GM23338 (cell line): ENCODE measurements at regions not wholly inside any gene's neighbourhood (a gene's known extent, or its start where the extent isn't known, plus 50 kb on each side); places are given as distances from the start of the nearest gene placed in this dataset.

Experiments
- ATAC-seq: fragments of 200-7000 bp; cut with Tn5 transposase; 3 replicates; pipeline ENCODE4 v1.9.1; 2020
- DNase-seq: peaks from one replicate; pipeline ENCODE4 v3.0.0-alpha.2; 2015; ENCODE audit warnings: low spot score
- H2AFZ ChIP-seq: fragments of 200-600 bp; sonication (generic); 2 replicates; pipeline ENCODE4 v1.8.0; 2016; ENCODE audit warnings: antibody characterized with exemption, mild to moderate bottlenecking, moderate library complexity
- H3F3A ChIP-seq: fragments of 200-600 bp; sonication (generic); replicated peaks from 2 replicates; pipeline ENCODE4 v1.8.0; 2017; ENCODE audit warnings: antibody characterized with exemption, mixed run types, low read depth
- H3K27ac ChIP-seq: fragments of 200-600 bp; sonication (generic); 2 replicates; pipeline ENCODE4 v1.6.1; 2016; ENCODE audit warnings: low read depth
- H3K27me3 ChIP-seq: fragments of 200-600 bp; sonication (generic); 2 replicates; pipeline ENCODE4 v1.8.0; 2016; ENCODE audit warnings: mild to moderate bottlenecking, mixed run types, moderate library complexity; ENCODE audit not compliant: insufficient read depth
- H3K36me3 ChIP-seq: fragments of 200-600 bp; sonication (generic); 2 replicates; pipeline ENCODE4 v1.8.0; 2016; ENCODE audit warnings: mild to moderate bottlenecking; ENCODE audit not compliant: insufficient read depth
- H3K4me1 ChIP-seq: fragments of 200-600 bp; sonication (generic); 2 replicates; pipeline ENCODE4 v1.8.0; 2016; ENCODE audit warnings: mild to moderate bottlenecking, moderate library complexity; ENCODE audit not compliant: insufficient read depth
- H3K4me2 ChIP-seq: fragments of 200-600 bp; sonication (generic); 2 replicates; pipeline ENCODE4 v1.7.1; 2017; ENCODE audit warnings: mixed run types
- H3K4me3 ChIP-seq: fragments of 200-600 bp; sonication (generic); 2 replicates; pipeline ENCODE4 v1.6.1; 2016; ENCODE audit warnings: mixed run types
- H3K79me2 ChIP-seq: fragments of 200-600 bp; sonication (generic); replicated peaks from 2 replicates; pipeline ENCODE4 v1.8.0; 2017; ENCODE audit warnings: mild to moderate bottlenecking; ENCODE audit not compliant: insufficient read depth
- H3K9me2 ChIP-seq: fragments of 200-600 bp; sonication (generic); 2 replicates; pipeline ENCODE4 v1.8.0; 2017; ENCODE audit not compliant: insufficient read depth
- H4K20me1 ChIP-seq: fragments of 200-600 bp; sonication (generic); replicated peaks from 2 replicates; pipeline ENCODE4 v1.8.0; 2017; ENCODE audit warnings: mild to moderate bottlenecking; ENCODE audit not compliant: insufficient read depth
- H3K27ac Mint-ChIP-seq: 2 replicates; pipeline ENCODE4 v1.8.0; 2020; ENCODE audit warnings: inconsistent platforms, mild to moderate bottlenecking, moderate library complexity, mixed read lengths
- H3K27me3 Mint-ChIP-seq: 3 replicates; pipeline ENCODE4 v1.8.0; 2022; ENCODE audit warnings: low read depth, mild to moderate bottlenecking, moderate library complexity, mixed read lengths, inconsistent platforms; ENCODE audit not compliant: insufficient read depth, poor library complexity
- H3K36me3 Mint-ChIP-seq: 3 replicates; pipeline ENCODE4 v1.8.0; 2021; ENCODE audit warnings: low read depth, mild to moderate bottlenecking, inconsistent platforms, moderate library complexity, mixed read lengths
- H3K4me1 Mint-ChIP-seq: 3 replicates; pipeline ENCODE4 v1.8.0; 2020; ENCODE audit warnings: mild to moderate bottlenecking, inconsistent platforms, mixed read lengths
- H3K4me3 Mint-ChIP-seq: 3 replicates; pipeline ENCODE4 v1.8.0; 2021; ENCODE audit warnings: moderate library complexity, mild to moderate bottlenecking, inconsistent platforms, mixed read lengths
- H3K9me3 Mint-ChIP-seq: 3 replicates; pipeline ENCODE4 v1.8.0; 2020; ENCODE audit warnings: moderate library complexity, mild to moderate bottlenecking, inconsistent platforms, mixed read lengths
- CREB1 ChIP-seq: fragments of 250-450 bp; sonication (Bioruptor Pico); IDR thresholded peaks from 2 replicates; pipeline ENCODE4 v1.5.0; 2020; ENCODE audit warnings: low read depth, mild to moderate bottlenecking, moderate library complexity
- EZH2 ChIP-seq: fragments of 200-600 bp; sonication (generic); IDR thresholded peaks from one replicate; pipeline ENCODE4 v1.8.0; 2017; ENCODE audit warnings: antibody characterized with exemption, mild to moderate bottlenecking, low read depth; ENCODE audit not compliant: unreplicated experiment
- EZH2phosphoT487 ChIP-seq: fragments of 200-600 bp; sonication (generic); IDR thresholded peaks from one replicate; pipeline ENCODE4 v1.8.1; 2018; ENCODE audit warnings: antibody characterized with exemption; ENCODE audit not compliant: unreplicated experiment
- JUNB ChIP-seq: IDR thresholded peaks from one replicate; pipeline ENCODE4 v1.6.1; 2016; ENCODE audit warnings: antibody characterized with exemption; ENCODE audit not compliant: unreplicated experiment
- NANOG ChIP-seq: IDR thresholded peaks from 2 replicates; pipeline ENCODE4 v1.6.1; 2016; ENCODE audit warnings: antibody characterized with exemption, borderline replicate concordance
- POLR2AphosphoS5 ChIP-seq: IDR thresholded peaks from 2 replicates; pipeline ENCODE4 v1.6.1; 2016; ENCODE audit warnings: antibody characterized with exemption, low read depth
- STAT1 ChIP-seq: IDR thresholded peaks from one replicate; pipeline ENCODE4 v1.6.1; 2016; ENCODE audit warnings: antibody characterized with exemption; ENCODE audit not compliant: unreplicated experiment
- ZNF114 ChIP-seq: fragments of 250-450 bp; sonication (Bioruptor Pico); IDR thresholded peaks from 2 replicates; pipeline ENCODE4 v1.5.0; 2020; ENCODE audit warnings: mild to moderate bottlenecking, moderate library complexity
- ZNF331 ChIP-seq: fragments of 250-450 bp; sonication (Bioruptor Pico); IDR thresholded peaks from 2 replicates; pipeline ENCODE4 v1.5.0; 2020; ENCODE audit warnings: low read depth, mild to moderate bottlenecking, moderate library complexity
- TF ChIP-seq, protein P1 (sequence below): IDR thresholded peaks from 2 replicates; pipeline ENCODE4 v1.6.1; 2016; ENCODE audit warnings: antibody characterized with exemption
- TF ChIP-seq, protein P2 (sequence below), 2 experiments: fragments of 200-600 bp in 1 of 2; sonication (generic) in 1 of 2; conservative IDR thresholded peaks; 2 replicates each; pipeline versions ENCODE4 v1.5.1 to v1.6.1; 2016 to 2017; ENCODE audit warnings: antibody characterized with exemption in 2 of 2, low read depth in 2 of 2, mild to moderate bottlenecking in 2 of 2, moderate library complexity in 1 of 2
- TF ChIP-seq, protein P3 (sequence below): IDR thresholded peaks from one replicate; pipeline ENCODE4 v1.6.1; 2018; ENCODE audit warnings: antibody characterized with exemption; ENCODE audit not compliant: unreplicated experiment
- TF ChIP-seq, protein P4 (sequence below): fragments of 250-450 bp; sonication (Bioruptor Pico); IDR thresholded peaks from 2 replicates; pipeline ENCODE4 v1.5.0; 2020; ENCODE audit warnings: mild to moderate bottlenecking, moderate library complexity

DNA sequence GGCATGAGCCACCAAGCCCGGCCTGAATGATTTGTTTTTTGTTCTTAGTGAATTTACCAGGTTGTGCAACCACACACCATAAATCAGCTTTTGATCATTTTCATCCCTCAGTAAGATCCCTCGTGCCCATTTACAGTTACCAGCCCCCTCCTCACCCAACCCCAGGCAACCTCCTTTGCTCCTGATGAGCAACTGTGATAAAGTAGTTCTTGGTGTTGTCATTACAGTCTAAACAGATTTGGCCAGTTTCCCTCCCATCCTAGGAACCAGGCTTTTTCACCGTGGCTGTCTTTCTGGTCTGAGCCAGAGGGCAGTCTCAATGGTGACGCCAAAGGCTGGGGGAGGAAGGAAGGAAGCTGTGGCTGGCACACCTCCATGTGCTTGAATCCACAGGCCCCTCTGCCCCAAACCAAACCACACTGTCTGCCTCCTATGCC is 61.2 kb upstream of the WDFY2 start:
- Histone ChIP-seq H3K4me1 (peaks cover 29% of the 10 kb centered on the region), H3K4me2 (no peak overlapping the region), H4K20me1 (no peaks in the 10 kb centered on the region), H3K27ac (no peak overlapping the region), H3F3A (no peaks in the 10 kb centered on the region), H3K36me3 (no peaks in the 10 kb centered on the region), H3K9me2 (peaks cover 4% of the 10 kb centered on the region), H3K27me3 (no peaks in the 10 kb centered on the region), H3K79me2 (no peaks in the 10 kb centered on the region), H2AFZ (peak overlapping the region; percentile 77), H3K4me3 (no peak overlapping the region)
- no peaks in the 10 kb centered on the region for H3K4me1 Mint-ChIP-seq
- H3K4me3 Mint-ChIP-seq, result no peak overlapping the region
- TF ChIP-seq, protein P1, sequence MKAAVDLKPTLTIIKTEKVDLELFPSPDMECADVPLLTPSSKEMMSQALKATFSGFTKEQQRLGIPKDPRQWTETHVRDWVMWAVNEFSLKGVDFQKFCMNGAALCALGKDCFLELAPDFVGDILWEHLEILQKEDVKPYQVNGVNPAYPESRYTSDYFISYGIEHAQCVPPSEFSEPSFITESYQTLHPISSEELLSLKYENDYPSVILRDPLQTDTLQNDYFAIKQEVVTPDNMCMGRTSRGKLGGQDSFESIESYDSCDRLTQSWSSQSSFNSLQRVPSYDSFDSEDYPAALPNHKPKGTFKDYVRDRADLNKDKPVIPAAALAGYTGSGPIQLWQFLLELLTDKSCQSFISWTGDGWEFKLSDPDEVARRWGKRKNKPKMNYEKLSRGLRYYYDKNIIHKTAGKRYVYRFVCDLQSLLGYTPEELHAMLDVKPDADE, result no peak
- TF ChIP-seq JUNB (no peak), CREB1 (CRISPR knock-in tag) (no peak), NANOG (no peak), EZH2phosphoT487 (no peak), ZNF114 (CRISPR knock-in tag) (no peak), POLR2AphosphoS5 (no peak), EZH2 (no peak), ZNF331 (CRISPR knock-in tag) (no peak), STAT1 (no peak)
- TF ChIP-seq, protein P2, sequence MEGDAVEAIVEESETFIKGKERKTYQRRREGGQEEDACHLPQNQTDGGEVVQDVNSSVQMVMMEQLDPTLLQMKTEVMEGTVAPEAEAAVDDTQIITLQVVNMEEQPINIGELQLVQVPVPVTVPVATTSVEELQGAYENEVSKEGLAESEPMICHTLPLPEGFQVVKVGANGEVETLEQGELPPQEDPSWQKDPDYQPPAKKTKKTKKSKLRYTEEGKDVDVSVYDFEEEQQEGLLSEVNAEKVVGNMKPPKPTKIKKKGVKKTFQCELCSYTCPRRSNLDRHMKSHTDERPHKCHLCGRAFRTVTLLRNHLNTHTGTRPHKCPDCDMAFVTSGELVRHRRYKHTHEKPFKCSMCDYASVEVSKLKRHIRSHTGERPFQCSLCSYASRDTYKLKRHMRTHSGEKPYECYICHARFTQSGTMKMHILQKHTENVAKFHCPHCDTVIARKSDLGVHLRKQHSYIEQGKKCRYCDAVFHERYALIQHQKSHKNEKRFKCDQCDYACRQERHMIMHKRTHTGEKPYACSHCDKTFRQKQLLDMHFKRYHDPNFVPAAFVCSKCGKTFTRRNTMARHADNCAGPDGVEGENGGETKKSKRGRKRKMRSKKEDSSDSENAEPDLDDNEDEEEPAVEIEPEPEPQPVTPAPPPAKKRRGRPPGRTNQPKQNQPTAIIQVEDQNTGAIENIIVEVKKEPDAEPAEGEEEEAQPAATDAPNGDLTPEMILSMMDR (conservative IDR thresholded peaks at IDR 0.05; ENCODE audit: low read depth in 2 of 2), result no peak
- TF ChIP-seq, protein P3, sequence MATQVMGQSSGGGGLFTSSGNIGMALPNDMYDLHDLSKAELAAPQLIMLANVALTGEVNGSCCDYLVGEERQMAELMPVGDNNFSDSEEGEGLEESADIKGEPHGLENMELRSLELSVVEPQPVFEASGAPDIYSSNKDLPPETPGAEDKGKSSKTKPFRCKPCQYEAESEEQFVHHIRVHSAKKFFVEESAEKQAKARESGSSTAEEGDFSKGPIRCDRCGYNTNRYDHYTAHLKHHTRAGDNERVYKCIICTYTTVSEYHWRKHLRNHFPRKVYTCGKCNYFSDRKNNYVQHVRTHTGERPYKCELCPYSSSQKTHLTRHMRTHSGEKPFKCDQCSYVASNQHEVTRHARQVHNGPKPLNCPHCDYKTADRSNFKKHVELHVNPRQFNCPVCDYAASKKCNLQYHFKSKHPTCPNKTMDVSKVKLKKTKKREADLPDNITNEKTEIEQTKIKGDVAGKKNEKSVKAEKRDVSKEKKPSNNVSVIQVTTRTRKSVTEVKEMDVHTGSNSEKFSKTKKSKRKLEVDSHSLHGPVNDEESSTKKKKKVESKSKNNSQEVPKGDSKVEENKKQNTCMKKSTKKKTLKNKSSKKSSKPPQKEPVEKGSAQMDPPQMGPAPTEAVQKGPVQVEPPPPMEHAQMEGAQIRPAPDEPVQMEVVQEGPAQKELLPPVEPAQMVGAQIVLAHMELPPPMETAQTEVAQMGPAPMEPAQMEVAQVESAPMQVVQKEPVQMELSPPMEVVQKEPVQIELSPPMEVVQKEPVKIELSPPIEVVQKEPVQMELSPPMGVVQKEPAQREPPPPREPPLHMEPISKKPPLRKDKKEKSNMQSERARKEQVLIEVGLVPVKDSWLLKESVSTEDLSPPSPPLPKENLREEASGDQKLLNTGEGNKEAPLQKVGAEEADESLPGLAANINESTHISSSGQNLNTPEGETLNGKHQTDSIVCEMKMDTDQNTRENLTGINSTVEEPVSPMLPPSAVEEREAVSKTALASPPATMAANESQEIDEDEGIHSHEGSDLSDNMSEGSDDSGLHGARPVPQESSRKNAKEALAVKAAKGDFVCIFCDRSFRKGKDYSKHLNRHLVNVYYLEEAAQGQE, result no peak
- TF ChIP-seq, protein P4, sequence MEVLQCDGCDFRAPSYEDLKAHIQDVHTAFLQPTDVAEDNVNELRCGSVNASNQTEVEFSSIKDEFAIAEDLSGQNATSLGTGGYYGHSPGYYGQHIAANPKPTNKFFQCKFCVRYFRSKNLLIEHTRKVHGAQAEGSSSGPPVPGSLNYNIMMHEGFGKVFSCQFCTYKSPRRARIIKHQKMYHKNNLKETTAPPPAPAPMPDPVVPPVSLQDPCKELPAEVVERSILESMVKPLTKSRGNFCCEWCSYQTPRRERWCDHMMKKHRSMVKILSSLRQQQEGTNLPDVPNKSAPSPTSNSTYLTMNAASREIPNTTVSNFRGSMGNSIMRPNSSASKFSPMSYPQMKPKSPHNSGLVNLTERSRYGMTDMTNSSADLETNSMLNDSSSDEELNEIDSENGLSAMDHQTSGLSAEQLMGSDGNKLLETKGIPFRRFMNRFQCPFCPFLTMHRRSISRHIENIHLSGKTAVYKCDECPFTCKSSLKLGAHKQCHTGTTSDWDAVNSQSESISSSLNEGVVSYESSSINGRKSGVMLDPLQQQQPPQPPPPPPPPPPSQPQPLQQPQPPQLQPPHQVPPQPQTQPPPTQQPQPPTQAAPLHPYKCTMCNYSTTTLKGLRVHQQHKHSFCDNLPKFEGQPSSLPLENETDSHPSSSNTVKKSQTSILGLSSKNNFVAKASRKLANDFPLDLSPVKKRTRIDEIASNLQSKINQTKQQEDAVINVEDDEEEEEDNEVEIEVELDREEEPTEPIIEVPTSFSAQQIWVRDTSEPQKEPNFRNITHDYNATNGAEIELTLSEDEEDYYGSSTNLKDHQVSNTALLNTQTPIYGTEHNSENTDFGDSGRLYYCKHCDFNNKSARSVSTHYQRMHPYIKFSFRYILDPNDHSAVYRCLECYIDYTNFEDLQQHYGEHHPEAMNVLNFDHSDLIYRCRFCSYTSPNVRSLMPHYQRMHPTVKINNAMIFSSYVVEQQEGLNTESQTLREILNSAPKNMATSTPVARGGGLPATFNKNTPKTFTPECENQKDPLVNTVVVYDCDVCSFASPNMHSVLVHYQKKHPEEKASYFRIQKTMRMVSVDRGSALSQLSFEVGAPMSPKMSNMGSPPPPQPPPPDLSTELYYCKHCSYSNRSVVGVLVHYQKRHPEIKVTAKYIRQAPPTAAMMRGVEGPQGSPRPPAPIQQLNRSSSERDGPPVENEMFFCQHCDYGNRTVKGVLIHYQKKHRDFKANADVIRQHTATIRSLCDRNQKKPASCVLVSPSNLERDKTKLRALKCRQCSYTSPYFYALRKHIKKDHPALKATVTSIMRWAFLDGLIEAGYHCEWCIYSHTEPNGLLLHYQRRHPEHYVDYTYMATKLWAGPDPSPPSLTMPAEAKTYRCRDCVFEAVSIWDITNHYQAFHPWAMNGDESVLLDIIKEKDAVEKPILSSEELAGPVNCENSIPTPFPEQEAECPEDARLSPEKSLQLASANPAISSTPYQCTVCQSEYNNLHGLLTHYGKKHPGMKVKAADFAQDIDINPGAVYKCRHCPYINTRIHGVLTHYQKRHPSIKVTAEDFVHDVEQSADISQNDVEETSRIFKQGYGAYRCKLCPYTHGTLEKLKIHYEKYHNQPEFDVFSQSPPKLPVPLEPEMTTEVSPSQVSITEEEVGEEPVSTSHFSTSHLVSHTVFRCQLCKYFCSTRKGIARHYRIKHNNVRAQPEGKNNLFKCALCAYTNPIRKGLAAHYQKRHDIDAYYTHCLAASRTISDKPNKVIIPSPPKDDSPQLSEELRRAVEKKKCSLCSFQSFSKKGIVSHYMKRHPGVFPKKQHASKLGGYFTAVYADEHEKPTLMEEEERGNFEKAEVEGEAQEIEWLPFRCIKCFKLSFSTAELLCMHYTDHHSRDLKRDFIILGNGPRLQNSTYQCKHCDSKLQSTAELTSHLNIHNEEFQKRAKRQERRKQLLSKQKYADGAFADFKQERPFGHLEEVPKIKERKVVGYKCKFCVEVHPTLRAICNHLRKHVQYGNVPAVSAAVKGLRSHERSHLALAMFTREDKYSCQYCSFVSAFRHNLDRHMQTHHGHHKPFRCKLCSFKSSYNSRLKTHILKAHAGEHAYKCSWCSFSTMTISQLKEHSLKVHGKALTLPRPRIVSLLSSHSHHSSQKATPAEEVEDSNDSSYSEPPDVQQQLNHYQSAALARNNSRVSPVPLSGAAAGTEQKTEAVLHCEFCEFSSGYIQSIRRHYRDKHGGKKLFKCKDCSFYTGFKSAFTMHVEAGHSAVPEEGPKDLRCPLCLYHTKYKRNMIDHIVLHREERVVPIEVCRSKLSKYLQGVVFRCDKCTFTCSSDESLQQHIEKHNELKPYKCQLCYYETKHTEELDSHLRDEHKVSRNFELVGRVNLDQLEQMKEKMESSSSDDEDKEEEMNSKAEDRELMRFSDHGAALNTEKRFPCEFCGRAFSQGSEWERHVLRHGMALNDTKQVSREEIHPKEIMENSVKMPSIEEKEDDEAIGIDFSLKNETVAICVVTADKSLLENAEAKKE, result no peak
- no peaks in the 10 kb centered on the region; the same call in 2 of the 3 replicates for H3K9me3 Mint-ChIP-seq
- no peaks in the 10 kb centered on the region for H3K36me3 Mint-ChIP-seq
- ATAC-seq (peak; percentile 32; the same call in 1 of the 3 replicates), DNase-seq (no peak)
- H3K27me3 Mint-ChIP-seq, result no peaks in the 10 kb centered on the region
- H3K27ac Mint-ChIP-seq, result no peak overlapping the region
